ENCODE measurements at regions not wholly inside any gene's neighbourhood (a gene's known extent, or its start where the extent isn't known, plus 50 kb on each side); places are given as distances from the start of the nearest gene placed in this dataset.
A peak's percentile ranks its signal among the peaks of the same experiment; 100 is the strongest.

GRCh38 chr11:32323814-32324130 is 111.6 kb downstream of the WT1 start:
- Mint-ChIP-seq H3K27ac (no peak overlapping the region), H3K36me3 (ENCODE audit: low read depth) (peaks cover 7% of the 10 kb centered on the region), H3K4me3 (no peak overlapping the region), H3K9me3 (peaks cover 14% of the 10 kb centered on the region), H3K4me1 (peaks cover 70% of the 10 kb centered on the region), H3K27me3 (ENCODE audit: low read depth, poor library complexity) (peaks cover 3% of the 10 kb centered on the region)
- DNase-seq, result no peak
- TF ChIP-seq CTCF (IDR thresholded peaks at IDR 0.05), result no peak

DNA sequence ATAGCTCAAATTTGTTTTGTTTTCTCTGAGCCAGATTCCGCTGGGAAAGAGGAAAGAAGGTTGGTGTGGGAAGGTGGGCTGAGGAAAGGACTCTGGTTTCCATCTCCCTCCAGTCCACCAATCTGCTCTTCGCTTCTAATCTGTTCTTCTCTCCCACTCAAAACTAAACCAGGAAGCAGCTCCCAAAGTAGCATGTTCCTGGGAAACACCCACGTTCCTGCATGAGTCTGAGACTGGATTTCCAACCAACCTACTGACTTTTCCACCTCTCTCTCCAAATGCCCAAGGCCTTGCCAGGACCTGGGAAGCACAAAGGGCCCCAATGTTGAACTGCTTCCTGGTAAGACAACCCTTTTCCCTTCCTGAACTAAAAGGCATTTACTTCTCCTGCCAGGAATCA is 110.2 kb downstream of the WT1 start:
- Mint-ChIP-seq H3K27ac (peak overlapping the region; percentile 96), H3K36me3 (ENCODE audit: low read depth) (peaks cover 7% of the 10 kb centered on the region)

GRCh38 chr11:32325725-32326124 is 109.6 kb downstream of the WT1 start:
- Mint-ChIP-seq H3K27ac (no peak overlapping the region), H3K27me3 (ENCODE audit: low read depth, poor library complexity) (peaks cover 3% of the 10 kb centered on the region), H3K4me1 (peaks cover 68% of the 10 kb centered on the region), H3K36me3 (ENCODE audit: low read depth) (peaks cover 7% of the 10 kb centered on the region), H3K9me3 (peaks cover 14% of the 10 kb centered on the region), H3K4me3 (no peak overlapping the region)
- DNase-seq, result no peak
- TF ChIP-seq CTCF (IDR thresholded peaks at IDR 0.05), result no peak

More for the DNA sequence above, 110.2 kb downstream of the WT1 start:
- H3K9me3 Mint-ChIP-seq, result peaks cover 14% of the 10 kb centered on the region
- H3K4me3 Mint-ChIP-seq, result no peak overlapping the region
- TF ChIP-seq CTCF (IDR thresholded peaks at IDR 0.05), result no peak
- H3K27me3 Mint-ChIP-seq (ENCODE audit: low read depth, poor library complexity), result peaks cover 3% of the 10 kb centered on the region
- no peak for DNase-seq
- peaks cover 68% of the 10 kb centered on the region for H3K4me1 Mint-ChIP-seq

DNA sequence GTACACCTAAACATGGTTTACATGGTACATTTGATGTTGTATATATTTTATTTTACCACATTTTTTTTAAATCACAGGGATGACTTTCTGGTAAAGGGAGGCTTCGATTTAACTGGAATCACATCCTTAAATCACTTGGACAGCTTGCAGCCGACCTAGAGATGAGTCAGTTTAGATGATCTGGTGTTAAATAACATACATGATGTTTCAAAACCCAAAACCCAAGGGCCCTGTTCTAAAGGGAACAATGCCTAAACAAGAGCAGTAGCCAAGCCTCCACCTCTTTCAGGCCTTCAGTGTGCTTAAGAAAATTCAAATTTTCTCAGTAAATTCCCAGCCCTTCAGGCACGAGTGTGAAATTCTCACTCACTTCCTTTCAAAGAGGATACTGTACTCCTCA is 108.8 kb downstream of the WT1 start:
- peaks cover 73% of the 10 kb centered on the region for H3K4me1 Mint-ChIP-seq
- peaks cover 14% of the 10 kb centered on the region for H3K9me3 Mint-ChIP-seq
- peaks cover 7% of the 10 kb centered on the region for H3K36me3 Mint-ChIP-seq (ENCODE audit: low read depth)
- DNase-seq, result no peak
- H3K27ac Mint-ChIP-seq, result no peak overlapping the region
- no peak for TF ChIP-seq CTCF (IDR thresholded peaks at IDR 0.05)
- H3K27me3 Mint-ChIP-seq (ENCODE audit: low read depth, poor library complexity), result peaks cover 3% of the 10 kb centered on the region
- no peak overlapping the region for H3K4me3 Mint-ChIP-seq

DNA sequence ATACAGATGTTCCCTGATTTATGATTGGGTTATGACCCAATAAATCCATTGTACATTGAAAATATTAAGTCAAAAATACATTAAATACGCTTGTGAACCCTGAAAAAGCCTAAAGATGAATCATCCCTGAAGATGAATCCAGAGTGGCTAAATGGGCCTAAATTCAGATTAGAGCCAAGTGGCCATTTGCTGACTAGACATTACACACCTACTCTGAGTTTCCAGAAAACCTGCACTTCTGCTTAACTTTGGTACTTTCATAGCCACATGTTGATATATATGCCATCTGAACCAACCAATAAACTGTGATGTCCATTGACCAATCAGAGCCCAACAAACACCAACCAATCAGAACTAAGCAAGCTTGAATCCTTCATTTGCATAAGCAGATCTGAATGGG is 106.9 kb downstream of the WT1 start:
- Mint-ChIP-seq H3K27ac (no peak overlapping the region), H3K4me1 (peaks cover 77% of the 10 kb centered on the region), H3K36me3 (ENCODE audit: low read depth) (peaks cover 7% of the 10 kb centered on the region), H3K4me3 (no peak overlapping the region), H3K27me3 (ENCODE audit: low read depth, poor library complexity) (peaks cover 10% of the 10 kb centered on the region), H3K9me3 (peaks cover 14% of the 10 kb centered on the region)
- DNase-seq, result no peak
- TF ChIP-seq CTCF (IDR thresholded peaks at IDR 0.05), result no peak

- no peak overlapping the region for H3K4me3 Mint-ChIP-seq
- peaks cover 11% of the 10 kb centered on the region for H3K9me3 Mint-ChIP-seq
- H3K36me3 Mint-ChIP-seq (ENCODE audit: low read depth), result peaks cover 4% of the 10 kb centered on the region
- TF ChIP-seq CTCF (IDR thresholded peaks at IDR 0.05), result no peak
- peaks cover 80% of the 10 kb centered on the region for H3K4me1 Mint-ChIP-seq
- H3K27ac Mint-ChIP-seq, result peak overlapping the region; percentile 96
- no peak for DNase-seq
- peaks cover 10% of the 10 kb centered on the region for H3K27me3 Mint-ChIP-seq (ENCODE audit: low read depth, poor library complexity)
These were observed 104.2 kb downstream of the WT1 start for GRCh38 chr11:32331098-32331497.

Data from nephron progenitor cell (in vitro differentiated cells).